ENCODE measurements at regions not wholly inside any gene's neighbourhood (a gene's known extent, or its start where the extent isn't known, plus 50 kb on each side); places are given as distances from the start of the nearest gene placed in this dataset.

DNA sequence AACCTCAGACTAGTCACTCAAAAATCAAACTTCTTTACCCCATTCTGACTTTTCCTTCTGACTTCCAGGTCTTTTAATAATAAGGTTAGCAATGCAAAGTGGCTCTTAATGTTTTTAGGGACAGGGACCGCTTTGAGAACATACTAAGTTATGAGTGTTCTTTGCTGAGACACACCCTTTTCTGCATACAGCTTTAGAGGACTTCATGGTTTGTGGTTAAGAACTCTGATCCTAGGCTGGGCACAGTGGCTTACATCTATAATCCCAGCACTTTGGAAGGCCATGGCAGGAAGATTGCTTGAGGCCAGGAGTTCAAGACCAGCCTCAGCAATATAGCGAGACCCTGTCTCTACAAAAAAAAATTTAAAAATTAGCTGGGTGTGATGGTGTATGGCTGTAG, 85.8 kb upstream of the CACNA2D3 start:
- DNase-seq = no peak
- Histone ChIP-seq H3K27ac (no peak overlapping the region), H3K27me3 (replicated peaks) (no peaks in the 10 kb centered on the region), H3K36me3 (replicated peaks) (no peaks in the 10 kb centered on the region), H3K4me3 (ENCODE audit: low read depth, low read length) (no peak overlapping the region)
- in situ Hi-C loops (cut with HindIII; ENCODE audit: low pct_ligation_motif_present, low sequenced_read_pairs) = no loop called here
- no peak for TF ChIP-seq CTCF (IDR thresholded peaks at IDR 0.05; ENCODE audit: low read depth, low read length, missing control alignments)

GRCh38 chr3:54034971-54035370, 87.4 kb upstream of the CACNA2D3 start:
- H3K36me3 ChIP-seq (replicated peaks) = no peaks in the 10 kb centered on the region
- no peak overlapping the region for H3K27ac ChIP-seq
- no peak for DNase-seq
- no peaks in the 10 kb centered on the region for H3K27me3 ChIP-seq (replicated peaks)
- no peak overlapping the region for H3K4me3 ChIP-seq (ENCODE audit: low read depth, low read length)
- TF ChIP-seq CTCF (IDR thresholded peaks at IDR 0.05; ENCODE audit: low read depth, low read length, missing control alignments) = no peak
- in situ Hi-C loops (cut with HindIII; ENCODE audit: low pct_ligation_motif_present, low sequenced_read_pairs) = no loop called here

- TF ChIP-seq CTCF (IDR thresholded peaks at IDR 0.05; ENCODE audit: low read depth, low read length, missing control alignments) = no peak
- DNase-seq = no peak
Measured at GRCh38 chr3:54033761-54034160, 88.6 kb upstream of the CACNA2D3 start.

DNA sequence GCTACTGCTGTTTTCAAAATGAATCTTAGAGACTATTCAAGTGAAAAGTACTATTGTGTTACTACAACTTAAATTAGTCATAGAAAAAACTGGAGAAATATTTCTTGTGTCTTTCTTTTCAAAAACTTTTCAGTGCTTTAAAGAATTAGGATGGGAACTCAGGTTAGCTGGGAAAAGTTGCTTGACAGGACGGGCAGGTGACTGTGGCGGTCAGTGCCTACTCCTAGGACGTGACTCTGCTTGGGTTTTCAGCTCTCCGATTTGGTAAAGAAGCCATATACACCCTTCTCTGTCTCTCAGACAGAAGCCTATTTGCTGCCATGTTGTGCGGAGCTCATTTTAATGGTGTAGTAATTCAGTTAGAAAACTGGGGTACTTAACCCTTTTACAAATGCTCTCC, 89.8 kb upstream of the CACNA2D3 start:
- in situ Hi-C loops (cut with HindIII; ENCODE audit: low pct_ligation_motif_present, low sequenced_read_pairs) = no loop called here
- DNase-seq = no peak
- Histone ChIP-seq H3K27me3 (replicated peaks) (no peaks in the 10 kb centered on the region), H3K4me3 (ENCODE audit: low read depth, low read length) (no peak overlapping the region), H3K36me3 (replicated peaks) (no peaks in the 10 kb centered on the region), H3K27ac (no peak overlapping the region)
- no peak for TF ChIP-seq CTCF (IDR thresholded peaks at IDR 0.05; ENCODE audit: low read depth, low read length, missing control alignments)

More at GRCh38 chr3:54033761-54034160, 88.6 kb upstream of the CACNA2D3 start:
- no peaks in the 10 kb centered on the region for H3K27me3 ChIP-seq (replicated peaks)
- in situ Hi-C loops (cut with HindIII; ENCODE audit: low pct_ligation_motif_present, low sequenced_read_pairs) = no loop called here
- no peak overlapping the region for H3K27ac ChIP-seq
- H3K4me3 ChIP-seq (ENCODE audit: low read depth, low read length) = no peak overlapping the region
- H3K36me3 ChIP-seq (replicated peaks) = no peaks in the 10 kb centered on the region

DNA sequence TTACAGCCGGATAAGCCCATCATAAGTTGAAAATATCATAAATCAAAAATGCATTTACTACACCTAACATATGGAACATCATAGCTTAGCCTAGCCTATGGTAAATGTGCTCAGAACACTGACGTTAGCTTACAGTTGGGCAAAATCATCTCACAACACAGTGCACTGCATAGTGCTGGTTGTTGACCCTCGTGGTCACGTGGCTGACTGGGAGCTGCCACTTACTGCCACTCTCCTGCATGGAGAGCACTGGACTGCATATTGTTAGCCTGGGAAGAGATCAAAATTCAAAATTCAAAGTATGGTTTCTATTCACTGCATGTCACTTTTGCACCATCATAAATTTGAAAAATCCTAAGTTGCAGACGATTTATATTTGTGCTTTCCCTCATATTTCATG, 94.0 kb upstream of the CACNA2D3 start:
- H3K27ac ChIP-seq = no peak overlapping the region
- no peaks in the 10 kb centered on the region for H3K36me3 ChIP-seq (replicated peaks)
- no peak for TF ChIP-seq CTCF (IDR thresholded peaks at IDR 0.05; ENCODE audit: low read depth, low read length, missing control alignments)
- no peak overlapping the region for H3K4me3 ChIP-seq (ENCODE audit: low read depth, low read length)
- DNase-seq = no peak
- H3K27me3 ChIP-seq (replicated peaks) = no peaks in the 10 kb centered on the region
- in situ Hi-C loops (cut with HindIII; ENCODE audit: low pct_ligation_motif_present, low sequenced_read_pairs) = no loop called here

DNA sequence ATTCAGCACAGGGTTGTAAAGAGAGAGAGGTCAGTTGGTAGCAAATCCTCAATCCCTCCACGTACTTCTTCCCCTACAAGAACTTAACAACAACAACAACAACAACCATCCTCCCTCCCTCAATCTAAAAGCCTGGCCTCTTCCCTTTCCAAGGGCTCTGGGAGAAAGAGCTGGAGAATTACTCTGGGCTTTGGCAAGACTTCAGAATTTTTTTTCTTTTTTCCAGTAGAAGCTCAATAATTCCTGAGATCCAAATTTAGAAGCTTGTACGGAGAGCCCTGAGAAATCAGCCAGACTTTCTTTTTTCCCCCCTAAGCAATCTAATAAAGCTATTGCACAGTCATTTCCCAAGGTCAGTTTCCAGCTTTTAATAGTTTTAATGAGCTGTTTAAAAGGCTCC, 95.8 kb upstream of the CACNA2D3 start:
- Histone ChIP-seq H3K27me3 (replicated peaks) (no peaks in the 10 kb centered on the region), H3K36me3 (replicated peaks) (no peaks in the 10 kb centered on the region), H3K4me3 (ENCODE audit: low read depth, low read length) (no peak overlapping the region), H3K27ac (no peak overlapping the region)
- no peak for DNase-seq
- in situ Hi-C loops (cut with HindIII; ENCODE audit: low pct_ligation_motif_present, low sequenced_read_pairs) = no loop called here
- TF ChIP-seq CTCF (IDR thresholded peaks at IDR 0.05; ENCODE audit: low read depth, low read length, missing control alignments) = no peak

Data from brain microvascular endothelial cell (primary cell).